Uterus (tissue), 3 donors: ENCODE measurements at regions not wholly inside any gene's neighbourhood (a gene's known extent, or its start where the extent isn't known, plus 50 kb on each side); places are given as distances from the start of the nearest gene placed in this dataset.

ENCODE experiments used
- DNase-seq, 2 donors: peaks; one replicate each; pipeline ENCODE4 v3.0.0-alpha.2; 2019 to 2020
- H3K27ac ChIP-seq, 2 donors: fragments of 200-600 bp; sonication (generic); 1 replicate in 1 of 2; 2 replicates in 1 of 2; pipeline ENCODE4 v1.5.1; 2016 to 2018
- H3K27me3 ChIP-seq, 2 donors: fragments of 200-600 bp; sonication (generic); one replicate each; pipeline ENCODE4 v1.5.1; 2018 to 2019; ENCODE audit warnings: control low read depth in 1 of 2
- H3K36me3 ChIP-seq, 2 donors: fragments of 200-600 bp; sonication (generic); one replicate each; pipeline ENCODE4 v1.5.1; 2019; ENCODE audit warnings: control low read depth in 1 of 2
- H3K4me1 ChIP-seq, 2 donors: fragments of 200-600 bp; sonication (generic); one replicate each; pipeline ENCODE4 v1.5.1; 2018 to 2019; ENCODE audit warnings: control low read depth in 1 of 2
- H3K4me3 ChIP-seq, 2 donors: fragments of 200-600 bp; sonication (generic); 1 replicate in 1 of 2; 2 replicates in 1 of 2; pipeline ENCODE4 v1.5.1; 2018 to 2019; ENCODE audit warnings: mild to moderate bottlenecking in 1 of 2
- H3K9me3 ChIP-seq, 2 donors: fragments of 200-600 bp; sonication (generic); one replicate each; pipeline ENCODE4 v1.5.1; 2019; ENCODE audit warnings: control low read depth in 1 of 2
- CTCF ChIP-seq, 4 experiments: fragments of 200-600 bp in 2 of 4; fragments of 450-650 bp in 2 of 4; sonication (generic) in 2 of 4; IDR thresholded peaks; one replicate each; pipeline ENCODE4 v1.5.1; 2016 to 2019; ENCODE audit warnings: antibody characterized with exemption in 4 of 4, mild to moderate bottlenecking in 2 of 4, moderate library complexity in 1 of 4
- POLR2A ChIP-seq, 2 donors: fragments of 450-650 bp; IDR thresholded peaks; one replicate each; pipeline ENCODE4 v1.6.1; 2016; ENCODE audit warnings: antibody characterized with exemption in 2 of 2, mild to moderate bottlenecking in 1 of 2, moderate library complexity in 1 of 2
- intact Hi-C: fragments of 100-400 bp; cut with DNase I; formaldehyde crosslinking; loops from one replicate; pipeline ENCODE4 v1.15.1; 2023; ENCODE audit warnings: low total_unique reads
- donor health status: DM: yes; HTN: yes; CAD: no.

GRCh38 chr11:11215058-11215815 is 137.8 kb downstream of the CSNK2A3 start:
- intact Hi-C loops: no loop called here
- Histone ChIP-seq H3K27me3 (no peaks in the 10 kb centered on the region), H3K9me3 (no peaks in the 10 kb centered on the region), H3K4me1 (no peaks in the 10 kb centered on the region), H3K27ac (no peak overlapping the region), H3K36me3 (no peaks in the 10 kb centered on the region), H3K4me3 (no peak overlapping the region)
- no peak for TF ChIP-seq CTCF (IDR thresholded peaks at IDR 0.05)
- no peak for TF ChIP-seq POLR2A (IDR thresholded peaks at IDR 0.05)
- no peak for DNase-seq

- no peak for DNase-seq
- TF ChIP-seq CTCF (IDR thresholded peaks at IDR 0.05) (no peak), POLR2A (IDR thresholded peaks at IDR 0.05) (no peak)
- Histone ChIP-seq H3K4me1 (no peaks in the 10 kb centered on the region), H3K4me3 (no peak overlapping the region), H3K27ac (peak overlapping the region in 1 of 2 donors; percentile 31), H3K9me3 (no peaks in the 10 kb centered on the region), H3K36me3 (no peaks in the 10 kb centered on the region), H3K27me3 (no peaks in the 10 kb centered on the region)
- intact Hi-C loops: no loop called here
These were observed 139.9 kb downstream of the CSNK2A3 start for GRCh38 chr11:11213117-11213516.

- TF ChIP-seq POLR2A (IDR thresholded peaks at IDR 0.05) (no peak), CTCF (IDR thresholded peaks at IDR 0.05) (no peak)
- no peaks in the 10 kb centered on the region for H3K36me3 ChIP-seq
- intact Hi-C loops: no loop called here
- H3K27me3 ChIP-seq: no peaks in the 10 kb centered on the region
- no peak overlapping the region for H3K27ac ChIP-seq
- no peaks in the 10 kb centered on the region for H3K4me1 ChIP-seq
- no peaks in the 10 kb centered on the region for H3K9me3 ChIP-seq
- no peak for DNase-seq
- H3K4me3 ChIP-seq: no peak overlapping the region
These were observed 141.2 kb downstream of the CSNK2A3 start for GRCh38 chr11:11211888-11212287.

- Histone ChIP-seq H3K27me3 (no peaks in the 10 kb centered on the region), H3K4me1 (no peaks in the 10 kb centered on the region), H3K9me3 (no peaks in the 10 kb centered on the region), H3K36me3 (no peaks in the 10 kb centered on the region), H3K27ac (no peak overlapping the region), H3K4me3 (no peak overlapping the region)
- intact Hi-C loops: no loop called here
- no peak for DNase-seq
- TF ChIP-seq POLR2A (IDR thresholded peaks at IDR 0.05) (no peak), CTCF (IDR thresholded peaks at IDR 0.05) (no peak)
These were observed 141.9 kb downstream of the CSNK2A3 start for GRCh38 chr11:11211186-11211585.

GRCh38 chr11:11210446-11210845 is 142.6 kb downstream of the CSNK2A3 start:
- TF ChIP-seq POLR2A (IDR thresholded peaks at IDR 0.05) (no peak), CTCF (IDR thresholded peaks at IDR 0.05) (no peak)
- Histone ChIP-seq H3K36me3 (no peaks in the 10 kb centered on the region), H3K27ac (no peak overlapping the region), H3K27me3 (no peaks in the 10 kb centered on the region), H3K4me1 (no peaks in the 10 kb centered on the region), H3K9me3 (no peaks in the 10 kb centered on the region), H3K4me3 (no peak overlapping the region)
- no peak for DNase-seq
- intact Hi-C loops: no loop called here
